ENCODE measurements at regions not wholly inside any gene's neighbourhood (a gene's known extent, or its start where the extent isn't known, plus 50 kb on each side); places are given as distances from the start of the nearest gene placed in this dataset.

DNA sequence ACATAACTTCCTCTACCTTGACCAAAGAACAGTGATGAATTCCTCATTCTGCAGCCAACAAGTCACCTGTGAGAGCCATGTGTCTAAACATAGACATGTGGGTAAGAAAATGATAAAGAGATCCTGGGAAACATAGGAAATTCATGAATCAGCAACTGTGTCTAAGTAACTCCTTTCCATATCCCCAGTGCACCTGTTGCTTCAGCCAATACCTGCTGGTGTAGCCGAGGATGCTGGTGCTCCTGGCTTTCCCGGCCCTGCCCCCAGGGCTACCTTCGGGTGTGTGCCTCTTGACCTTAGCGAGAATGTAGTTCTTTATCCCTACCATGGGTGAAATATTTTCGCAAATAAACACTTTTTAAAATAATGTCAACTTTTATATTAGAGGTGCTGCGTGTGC is 114.1 kb downstream of the OR13A1 start:
- TF ChIP-seq, protein P1, sequence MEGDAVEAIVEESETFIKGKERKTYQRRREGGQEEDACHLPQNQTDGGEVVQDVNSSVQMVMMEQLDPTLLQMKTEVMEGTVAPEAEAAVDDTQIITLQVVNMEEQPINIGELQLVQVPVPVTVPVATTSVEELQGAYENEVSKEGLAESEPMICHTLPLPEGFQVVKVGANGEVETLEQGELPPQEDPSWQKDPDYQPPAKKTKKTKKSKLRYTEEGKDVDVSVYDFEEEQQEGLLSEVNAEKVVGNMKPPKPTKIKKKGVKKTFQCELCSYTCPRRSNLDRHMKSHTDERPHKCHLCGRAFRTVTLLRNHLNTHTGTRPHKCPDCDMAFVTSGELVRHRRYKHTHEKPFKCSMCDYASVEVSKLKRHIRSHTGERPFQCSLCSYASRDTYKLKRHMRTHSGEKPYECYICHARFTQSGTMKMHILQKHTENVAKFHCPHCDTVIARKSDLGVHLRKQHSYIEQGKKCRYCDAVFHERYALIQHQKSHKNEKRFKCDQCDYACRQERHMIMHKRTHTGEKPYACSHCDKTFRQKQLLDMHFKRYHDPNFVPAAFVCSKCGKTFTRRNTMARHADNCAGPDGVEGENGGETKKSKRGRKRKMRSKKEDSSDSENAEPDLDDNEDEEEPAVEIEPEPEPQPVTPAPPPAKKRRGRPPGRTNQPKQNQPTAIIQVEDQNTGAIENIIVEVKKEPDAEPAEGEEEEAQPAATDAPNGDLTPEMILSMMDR (IDR thresholded peaks at IDR 0.05; ENCODE audit: extremely low read depth in 1 of 2, insufficient read depth in 1 of 2, low read depth in 1 of 2, low read length in 2 of 2) = no peak
- no peak for TF ChIP-seq POLR2A (IDR thresholded peaks at IDR 0.05; ENCODE audit: low read depth, low read length)
- no peak for TF ChIP-seq POLR2AphosphoS5 (IDR thresholded peaks at IDR 0.05; ENCODE audit: insufficient read depth, low read depth, low read length)
- TF ChIP-seq GATA2 (IDR thresholded peaks at IDR 0.05; ENCODE audit: insufficient read depth, insufficient read length, low read depth, low read length) = no peak
- no peak for TF ChIP-seq EZH2 (IDR thresholded peaks at IDR 0.05; ENCODE audit: borderline replicate concordance, low read depth, low read length, severe bottlenecking)
